ENCODE measurements at regions not wholly inside any gene's neighbourhood (a gene's known extent, or its start where the extent isn't known, plus 50 kb on each side); places are given as distances from the start of the nearest gene placed in this dataset.

DNA sequence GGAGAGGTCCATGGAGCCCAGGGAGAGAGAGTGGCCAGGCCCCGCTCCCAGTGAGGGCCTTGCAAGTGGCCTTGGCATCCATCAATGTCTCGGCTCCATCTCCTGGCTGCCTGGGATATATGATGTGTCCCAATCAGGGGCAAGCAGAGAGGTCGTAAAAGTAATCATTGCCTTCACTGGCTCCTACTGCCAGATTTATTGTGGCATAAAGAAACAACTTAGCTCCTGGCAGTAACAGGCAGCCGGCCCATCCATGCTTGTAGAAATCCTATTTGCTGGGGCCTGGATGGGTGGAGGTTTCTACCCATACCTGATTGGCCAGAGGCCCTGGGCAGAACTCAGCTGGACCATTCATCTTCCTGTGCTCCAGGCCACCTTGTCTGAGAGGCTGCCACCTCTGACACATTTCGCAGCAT is 272.6 kb downstream of the MATN1 start:
- no peaks in the 10 kb centered on the region for H3K27me3 ChIP-seq (ENCODE audit: control insufficient read depth in 1 of 2, insufficient read depth in 2 of 2, low read length in 2 of 2)
- H3K4me3 ChIP-seq (replicated peaks in 1 of 3; ENCODE audit: insufficient read depth in 1 of 3, low read depth in 2 of 3, low read length in 3 of 3): no peak overlapping the region
- ATAC-seq: no peak
- 0% methylated on average over 1 of the region's 5 CpGs for WGBS (ENCODE audit: low lambda C conversion rate)
- DNase-seq (ENCODE audit: low spot score): no peak
- FAIRE-seq: no peak
- no peaks in the 10 kb centered on the region for H3K36me3 ChIP-seq (replicated peaks in 1 of 2; ENCODE audit: control insufficient read depth in 1 of 2, insufficient read depth in 2 of 2, low read length in 2 of 2)
- POLR2A ChIA-PET: no interaction called here
- no peaks in the 10 kb centered on the region for H3K9me3 ChIP-seq (ENCODE audit: low read length)
- no peaks in the 10 kb centered on the region for H3K4me1 ChIP-seq (ENCODE audit: insufficient read depth, low read length)
- CTCF ChIA-PET (ENCODE audit: low intra/inter-chr PET ratio, low total read pairs): no interaction called here
- no peak overlapping the region for H3K9ac ChIP-seq (ENCODE audit: insufficient read depth, low read depth, low read length)
- H3K79me2 ChIP-seq (ENCODE audit: insufficient read depth, low read length): no peaks in the 10 kb centered on the region
- in situ Hi-C loops (cut with HindIII; ENCODE audit: extremely low pct_ligation_motif_present, low pct_unique_long_range_greater_than_20kb): no loop called here
- no TSS peak for BruUV-seq (replicated peaks)
- no peak overlapping the region for H3K4me2 ChIP-seq (ENCODE audit: low read depth, low read length)
- no peak overlapping the region for H3K27ac ChIP-seq (ENCODE audit: extremely low read length, insufficient read depth, low read length)
- no peaks in the 10 kb centered on the region for H4K20me1 ChIP-seq (ENCODE audit: insufficient read depth, low read length)
- intact Hi-C loops (cut with micrococcal nuclease; ENCODE audit: unreplicated experiment): no loop called here
- no peak overlapping the region for H2AFZ ChIP-seq (ENCODE audit: low read length)
- TF ChIP-seq JUN (CRISPR knock-in tag; IDR thresholded peaks at IDR 0.05) (no peak), CBFB (CRISPR knock-in tag; IDR thresholded peaks at IDR 0.05) (no peak), SRSF4 (IDR thresholded peaks at IDR 0.05; ENCODE audit: low read depth, low read length, poor library complexity, severe bottlenecking) (no peak), DDIT3 (CRISPR knock-in tag; IDR thresholded peaks at IDR 0.05) (no peak), ZNF460 (CRISPR knock-in tag; IDR thresholded peaks at IDR 0.05; ENCODE audit: borderline replicate concordance) (no peak)
- TF ChIP-seq, protein P1, sequence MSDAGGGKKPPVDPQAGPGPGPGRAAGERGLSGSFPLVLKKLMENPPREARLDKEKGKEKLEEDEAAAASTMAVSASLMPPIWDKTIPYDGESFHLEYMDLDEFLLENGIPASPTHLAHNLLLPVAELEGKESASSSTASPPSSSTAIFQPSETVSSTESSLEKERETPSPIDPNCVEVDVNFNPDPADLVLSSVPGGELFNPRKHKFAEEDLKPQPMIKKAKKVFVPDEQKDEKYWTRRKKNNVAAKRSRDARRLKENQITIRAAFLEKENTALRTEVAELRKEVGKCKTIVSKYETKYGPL (CRISPR knock-in tag; IDR thresholded peaks at IDR 0.05): no peak
- TF ChIP-seq, protein P2, sequence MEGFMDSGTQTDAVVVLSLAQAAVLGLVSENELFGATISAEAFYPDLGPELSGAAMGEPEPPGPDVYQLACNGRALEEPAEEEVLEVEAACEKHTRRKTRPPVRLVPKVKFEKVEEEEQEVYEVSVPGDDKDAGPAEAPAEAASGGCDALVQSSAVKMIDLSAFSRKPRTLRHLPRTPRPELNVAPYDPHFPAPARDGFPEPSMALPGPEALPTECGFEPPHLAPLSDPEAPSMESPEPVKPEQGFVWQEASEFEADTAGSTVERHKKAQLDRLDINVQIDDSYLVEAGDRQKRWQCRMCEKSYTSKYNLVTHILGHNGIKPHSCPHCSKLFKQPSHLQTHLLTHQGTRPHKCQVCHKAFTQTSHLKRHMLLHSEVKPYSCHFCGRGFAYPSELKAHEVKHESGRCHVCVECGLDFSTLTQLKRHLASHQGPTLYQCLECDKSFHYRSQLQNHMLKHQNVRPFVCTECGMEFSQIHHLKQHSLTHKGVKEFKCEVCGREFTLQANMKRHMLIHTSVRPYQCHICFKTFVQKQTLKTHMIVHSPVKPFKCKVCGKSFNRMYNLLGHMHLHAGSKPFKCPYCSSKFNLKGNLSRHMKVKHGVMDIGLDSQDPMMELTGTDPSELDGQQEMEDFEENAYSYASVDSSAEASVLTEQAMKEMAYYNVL (CRISPR knock-in tag; IDR thresholded peaks at IDR 0.05; ENCODE audit: borderline replicate concordance): no peak
